Osteoblast (primary cell): ENCODE measurements at regions not wholly inside any gene's neighbourhood (a gene's known extent, or its start where the extent isn't known, plus 50 kb on each side); places are given as distances from the start of the nearest gene placed in this dataset.

Experiments
- DNase-seq: peaks from one replicate; pipeline ENCODE4 v3.0.0; 2011; ENCODE audit warnings: low spot score, mixed read lengths; ENCODE audit not compliant: insufficient read length; ENCODE audit errors: missing footprints
- H2AFZ ChIP-seq: 2 replicates; pipeline ENCODE4 v1.6.0; 2011; ENCODE audit warnings: mild to moderate bottlenecking, low read length
- H3K27ac ChIP-seq: 2 replicates; pipeline ENCODE4 v1.5.1; 2011; ENCODE audit warnings: mild to moderate bottlenecking, low read depth, low read length, moderate library complexity
- H3K27me3 ChIP-seq: 2 replicates; pipeline ENCODE4 v1.6.0; 2012; ENCODE audit warnings: mild to moderate bottlenecking, control low read depth, inconsistent platforms, low read length, moderate library complexity; ENCODE audit not compliant: insufficient read depth
- H3K36me3 ChIP-seq: 2 replicates; pipeline ENCODE4 v1.5.1; 2011; ENCODE audit warnings: mild to moderate bottlenecking, low read length, control low read depth, moderate library complexity; ENCODE audit not compliant: insufficient read depth
- H3K4me1 ChIP-seq: 2 replicates; pipeline ENCODE4 v1.5.1; 2011; ENCODE audit warnings: mild to moderate bottlenecking, low read length, control low read depth, moderate library complexity; ENCODE audit not compliant: insufficient read depth
- H3K4me2 ChIP-seq: 2 replicates; pipeline ENCODE4 v1.6.0; 2011; ENCODE audit warnings: mild to moderate bottlenecking, low read length; ENCODE audit not compliant: insufficient read depth
- H3K4me3 ChIP-seq: fragments of 200-600 bp; sonication (generic); 3 replicates; pipeline ENCODE4 v1.5.1; 2012; ENCODE audit warnings: mild to moderate bottlenecking, low read length, inconsistent platforms; ENCODE audit not compliant: insufficient read depth
- H3K79me2 ChIP-seq: 2 replicates; pipeline ENCODE4 v1.6.0; 2012; ENCODE audit warnings: mild to moderate bottlenecking, low read length, control low read depth, inconsistent platforms; ENCODE audit not compliant: insufficient read depth
- H3K9me3 ChIP-seq: 2 replicates; pipeline ENCODE4 v1.5.1; 2011; ENCODE audit warnings: low read depth, low read length, control low read depth
- H4K20me1 ChIP-seq: 2 replicates; pipeline ENCODE4 v1.6.0; 2012; ENCODE audit warnings: mild to moderate bottlenecking, low read length, control low read depth; ENCODE audit not compliant: insufficient read depth
- CTCF ChIP-seq: IDR thresholded peaks from 2 replicates; pipeline ENCODE4 v1.5.1; 2011; ENCODE audit warnings: mild to moderate bottlenecking, low read depth, low read length, moderate library complexity; ENCODE audit errors: extremely low read depth

- H3K4me3 ChIP-seq, result no peak overlapping the region
- peak overlapping the region; percentile 49 for H3K4me2 ChIP-seq
- no peaks in the 10 kb centered on the region for H3K79me2 ChIP-seq
- H3K36me3 ChIP-seq, result no peaks in the 10 kb centered on the region
- peak overlapping the region; percentile 52 for H3K27ac ChIP-seq
- peaks cover 42% of the 10 kb centered on the region for H3K4me1 ChIP-seq
- no peaks in the 10 kb centered on the region for H4K20me1 ChIP-seq
- H2AFZ ChIP-seq, result peak overlapping the region; percentile 72
- H3K27me3 ChIP-seq, result no peaks in the 10 kb centered on the region
- H3K9me3 ChIP-seq, result no peaks in the 10 kb centered on the region
- DNase-seq, result no peak
- TF ChIP-seq CTCF, result no peak
Observed at GRCh38 chr20:23160536-23161243, 74.6 kb upstream of the CD93 start.

DNA sequence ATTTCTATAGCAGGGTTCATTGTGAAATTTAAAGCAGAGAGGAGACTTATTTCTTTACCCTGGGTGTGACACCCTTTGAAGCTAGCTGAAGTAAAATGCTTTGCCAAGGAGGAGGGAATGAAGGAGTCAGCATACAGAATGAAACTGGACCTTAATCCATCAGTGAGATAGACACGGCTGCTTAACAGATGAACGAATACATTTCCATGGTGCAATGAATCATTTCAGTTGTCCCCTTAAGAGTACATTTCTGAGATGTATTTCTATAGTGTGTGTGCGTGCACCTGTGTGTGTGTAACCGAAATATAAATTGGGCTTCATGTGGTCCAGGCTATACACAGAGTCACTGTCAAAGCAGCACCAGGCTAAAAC lies 73.8 kb upstream of the CD93 start:
- Histone ChIP-seq H3K4me1 (peaks cover 45% of the 10 kb centered on the region), H2AFZ (peak overlapping the region; percentile 37), H4K20me1 (no peaks in the 10 kb centered on the region), H3K36me3 (no peaks in the 10 kb centered on the region), H3K9me3 (no peaks in the 10 kb centered on the region), H3K4me3 (no peak overlapping the region), H3K4me2 (peak overlapping the region; percentile 49), H3K79me2 (no peaks in the 10 kb centered on the region), H3K27me3 (no peaks in the 10 kb centered on the region), H3K27ac (peak overlapping the region; percentile 52)
- DNase-seq, result no peak
- TF ChIP-seq CTCF, result no peak

- TF ChIP-seq CTCF, result no peak
- Histone ChIP-seq H3K27me3 (no peaks in the 10 kb centered on the region), H4K20me1 (no peaks in the 10 kb centered on the region), H3K27ac (peak overlapping the region; percentile 52), H3K4me2 (peak overlapping the region; percentile 49), H3K4me1 (peaks cover 45% of the 10 kb centered on the region), H3K9me3 (no peaks in the 10 kb centered on the region), H2AFZ (peak overlapping the region; percentile 37), H3K79me2 (no peaks in the 10 kb centered on the region), H3K36me3 (no peaks in the 10 kb centered on the region), H3K4me3 (no peak overlapping the region)
- DNase-seq, result no peak
Observed at GRCh38 chr20:23159256-23159946, 73.3 kb upstream of the CD93 start.

DNA sequence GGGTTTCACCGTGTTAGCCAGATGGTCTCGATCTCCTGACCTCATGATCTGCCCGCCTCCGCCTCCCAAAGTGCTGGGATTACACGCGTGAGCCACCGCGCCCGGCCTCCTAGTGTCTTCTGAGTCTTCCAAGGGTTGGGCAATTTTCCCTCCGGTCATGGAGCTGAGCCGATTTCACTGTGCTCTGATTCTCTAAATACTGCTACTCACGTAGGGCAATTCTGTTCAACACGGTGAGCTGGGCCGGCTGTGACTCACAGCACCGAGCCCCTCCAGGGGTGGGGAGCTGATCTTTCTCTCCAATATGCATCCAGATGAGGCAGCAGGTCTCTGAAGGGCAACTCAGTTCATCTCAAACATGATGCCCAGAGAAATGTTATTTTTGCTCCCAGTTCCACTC lies 71.6 kb upstream of the CD93 start:
- no peak for TF ChIP-seq CTCF

More for the DNA sequence above, 71.6 kb upstream of the CD93 start:
- no peak overlapping the region for H3K4me3 ChIP-seq
- no peak for DNase-seq
- H3K36me3 ChIP-seq, result no peaks in the 10 kb centered on the region
- no peaks in the 10 kb centered on the region for H3K9me3 ChIP-seq
- no peak overlapping the region for H3K4me2 ChIP-seq
- H3K79me2 ChIP-seq, result no peaks in the 10 kb centered on the region
- H3K4me1 ChIP-seq, result peaks cover 47% of the 10 kb centered on the region
- H3K27ac ChIP-seq, result no peak overlapping the region
- H4K20me1 ChIP-seq, result no peaks in the 10 kb centered on the region
- no peak overlapping the region for H2AFZ ChIP-seq
- H3K27me3 ChIP-seq, result no peaks in the 10 kb centered on the region
